Kidney glomerular epithelial cell (primary cell): ENCODE measurements at regions not wholly inside any gene's neighbourhood (a gene's known extent, or its start where the extent isn't known, plus 50 kb on each side); places are given as distances from the start of the nearest gene placed in this dataset.

Experiments
- DNase-seq: peaks from one replicate; lab custom pipeline; 2025; lab: John Stamatoyannopoulos, UW

- DNase-seq = peak; percentile 71
Observed at GRCh38 chr11:86193297-86194095, 51.1 kb upstream of the EED start.

- no peak for DNase-seq
Observed at GRCh38 chr11:86192519-86193257, 51.9 kb upstream of the EED start.

GRCh38 chr11:86191874-86192273 lies 52.7 kb upstream of the EED start:
- DNase-seq = no peak

GRCh38 chr11:86187027-86187426 lies 57.5 kb upstream of the EED start:
- no peak for DNase-seq

- no peak for DNase-seq
Observed at GRCh38 chr11:86186386-86186785, 58.2 kb upstream of the EED start.

- no peak for DNase-seq
Observed at GRCh38 chr11:86185381-86185750, 59.2 kb upstream of the EED start.

- DNase-seq = no peak
Observed at GRCh38 chr11:86184728-86185380, 59.7 kb upstream of the EED start.

- peak; percentile 24 for DNase-seq
Observed at GRCh38 chr11:86183694-86184093, 60.9 kb upstream of the EED start.

- DNase-seq = peak; percentile 64
Observed at GRCh38 chr11:86182976-86183584, 61.5 kb upstream of the EED start.

- no peak for DNase-seq
Observed at GRCh38 chr11:86181379-86181778, 63.2 kb upstream of the EED start.

GRCh38 chr11:86180851-86181250 lies 63.7 kb upstream of the EED start:
- no peak for DNase-seq

- DNase-seq = no peak
Observed at GRCh38 chr11:86180423-86180822, 64.1 kb upstream of the EED start.

- DNase-seq = no peak
Observed at GRCh38 chr11:86179646-86180064, 64.9 kb upstream of the EED start.

GRCh38 chr11:86177302-86177701 lies 67.3 kb upstream of the EED start:
- no peak for DNase-seq

- DNase-seq = no peak
Observed at GRCh38 chr11:86176165-86176884, 68.2 kb upstream of the EED start.

- no peak for DNase-seq
Observed at GRCh38 chr11:86175626-86176025, 68.9 kb upstream of the EED start.

- no peak for DNase-seq
Observed at GRCh38 chr11:86175191-86175590, 69.4 kb upstream of the EED start.

GRCh38 chr11:86174101-86175046 lies 70.2 kb upstream of the EED start:
- DNase-seq = peak; percentile 99

GRCh38 chr11:86172894-86173293 lies 71.7 kb upstream of the EED start:
- DNase-seq = peak; percentile 56

GRCh38 chr11:86171627-86172026 lies 72.9 kb upstream of the EED start:
- DNase-seq = no peak
